Stimulated activated naive CD8-positive, alpha-beta T cell treated with anti-CD3 and anti-CD28 coated beads, Interleukin-15, Interleukin-2, amounts not matched to agents 100 ng/mL and 50 ng/mL, for 24 hours (primary cell): ENCODE measurements at regions not wholly inside any gene's neighbourhood (a gene's known extent, or its start where the extent isn't known, plus 50 kb on each side); places are given as distances from the start of the nearest gene placed in this dataset.
"Not testable (repeated sequence)": the region's sequence is repeated elsewhere in the genome, so short reads cannot be mapped to it uniquely, and the experiment has no call there.

Experiments
- H3K27ac Mint-ChIP-seq: one replicate; pipeline ENCODE4 v1.8.0; 2021; ENCODE audit warnings: mild to moderate bottlenecking, mixed read lengths
- H3K27me3 Mint-ChIP-seq: one replicate; pipeline ENCODE4 v1.8.0; 2021; ENCODE audit warnings: mixed read lengths
- H3K36me3 Mint-ChIP-seq: one replicate; pipeline ENCODE4 v1.8.0; 2021; ENCODE audit warnings: low read depth, mixed read lengths
- H3K4me1 Mint-ChIP-seq: one replicate; pipeline ENCODE4 v1.8.0; 2021; ENCODE audit warnings: low read depth, mixed read lengths
- H3K4me3 Mint-ChIP-seq: one replicate; pipeline ENCODE4 v1.8.0; 2021; ENCODE audit warnings: mild to moderate bottlenecking, mixed read lengths
- H3K9me3 Mint-ChIP-seq: one replicate; pipeline ENCODE4 v1.8.0; 2021; ENCODE audit warnings: mixed read lengths

GRCh38 chr4:27100713-27101112 lies 240.1 kb downstream of the STIM2 start:
- Mint-ChIP-seq H3K36me3 (no peaks in the 10 kb centered on the region), H3K27ac (no peak overlapping the region), H3K9me3 (no peaks in the 10 kb centered on the region), H3K27me3 (peaks cover 19% of the 10 kb centered on the region), H3K4me3 (no peak overlapping the region), H3K4me1 (no peaks in the 10 kb centered on the region)

- Mint-ChIP-seq H3K4me1 (no peaks in the 10 kb centered on the region), H3K27me3 (peaks cover 19% of the 10 kb centered on the region), H3K36me3 (no peaks in the 10 kb centered on the region), H3K9me3 (no peaks in the 10 kb centered on the region), H3K4me3 (no peak overlapping the region), H3K27ac (no peak overlapping the region)
These were observed 240.5 kb downstream of the STIM2 start for GRCh38 chr4:27101126-27101525.

GRCh38 chr4:27101561-27101960 lies 240.9 kb downstream of the STIM2 start:
- Mint-ChIP-seq H3K36me3 (no peaks in the 10 kb centered on the region), H3K9me3 (no peaks in the 10 kb centered on the region), H3K4me3 (no peak overlapping the region), H3K4me1 (no peaks in the 10 kb centered on the region), H3K27ac (no peak overlapping the region), H3K27me3 (peaks cover 19% of the 10 kb centered on the region)

- no peaks in the 10 kb centered on the region for H3K9me3 Mint-ChIP-seq
- H3K27me3 Mint-ChIP-seq: no peaks in the 10 kb centered on the region
- no peak overlapping the region for H3K4me3 Mint-ChIP-seq
- H3K4me1 Mint-ChIP-seq: no peaks in the 10 kb centered on the region
- no peak overlapping the region for H3K27ac Mint-ChIP-seq
- H3K36me3 Mint-ChIP-seq: no peaks in the 10 kb centered on the region
These were observed 251.0 kb downstream of the STIM2 start for GRCh38 chr4:27111627-27112026.

GRCh38 chr4:27112587-27112986 lies 251.9 kb downstream of the STIM2 start:
- no peaks in the 10 kb centered on the region for H3K27me3 Mint-ChIP-seq
- no peaks in the 10 kb centered on the region for H3K36me3 Mint-ChIP-seq
- no peak overlapping the region for H3K4me3 Mint-ChIP-seq
- H3K4me1 Mint-ChIP-seq: no peaks in the 10 kb centered on the region
- no peaks in the 10 kb centered on the region for H3K9me3 Mint-ChIP-seq
- H3K27ac Mint-ChIP-seq: no peak overlapping the region

GRCh38 chr4:27115221-27115620 lies 254.6 kb downstream of the STIM2 start:
- no peaks in the 10 kb centered on the region for H3K4me1 Mint-ChIP-seq
- H3K9me3 Mint-ChIP-seq: no peaks in the 10 kb centered on the region
- H3K36me3 Mint-ChIP-seq: no peaks in the 10 kb centered on the region
- H3K27ac Mint-ChIP-seq: no peak overlapping the region
- H3K4me3 Mint-ChIP-seq: no peak overlapping the region
- no peaks in the 10 kb centered on the region for H3K27me3 Mint-ChIP-seq

- H3K27me3 Mint-ChIP-seq: no peaks in the 10 kb centered on the region
- H3K4me1 Mint-ChIP-seq: no peaks in the 10 kb centered on the region
- H3K4me3 Mint-ChIP-seq: no peak overlapping the region
- H3K36me3 Mint-ChIP-seq: no peaks in the 10 kb centered on the region
- no peaks in the 10 kb centered on the region for H3K9me3 Mint-ChIP-seq
- no peak overlapping the region for H3K27ac Mint-ChIP-seq
These were observed 256.8 kb downstream of the STIM2 start for GRCh38 chr4:27117453-27117852.

- no peaks in the 10 kb centered on the region for H3K9me3 Mint-ChIP-seq
- H3K4me3 Mint-ChIP-seq: no peak overlapping the region
- H3K4me1 Mint-ChIP-seq: no peaks in the 10 kb centered on the region
- no peaks in the 10 kb centered on the region for H3K27me3 Mint-ChIP-seq
- H3K27ac Mint-ChIP-seq: no peak overlapping the region
- H3K36me3 Mint-ChIP-seq: no peaks in the 10 kb centered on the region
These were observed 258.6 kb downstream of the STIM2 start for GRCh38 chr4:27119239-27119638.

GRCh38 chr4:27121830-27122229 lies 261.2 kb downstream of the STIM2 start:
- Mint-ChIP-seq H3K9me3 (no peaks in the 10 kb centered on the region), H3K27me3 (no peaks in the 10 kb centered on the region), H3K27ac (no peak overlapping the region), H3K4me1 (no peaks in the 10 kb centered on the region), H3K4me3 (no peak overlapping the region), H3K36me3 (no peaks in the 10 kb centered on the region)

- Mint-ChIP-seq H3K4me1 (no peaks in the 10 kb centered on the region), H3K36me3 (no peaks in the 10 kb centered on the region), H3K27ac (no peak overlapping the region), H3K4me3 (no peak overlapping the region), H3K9me3 (no peaks in the 10 kb centered on the region), H3K27me3 (no peaks in the 10 kb centered on the region)
These were observed 262.6 kb downstream of the STIM2 start for GRCh38 chr4:27123123-27123768.

- H3K9me3 Mint-ChIP-seq: no peaks in the 10 kb centered on the region
- H3K4me1 Mint-ChIP-seq: no peaks in the 10 kb centered on the region
- no peak overlapping the region for H3K4me3 Mint-ChIP-seq
- H3K36me3 Mint-ChIP-seq: no peaks in the 10 kb centered on the region
- H3K27me3 Mint-ChIP-seq: peaks cover 3% of the 10 kb centered on the region
- no peak overlapping the region for H3K27ac Mint-ChIP-seq
These were observed 263.1 kb downstream of the STIM2 start for GRCh38 chr4:27123769-27124124.

GRCh38 chr4:27126895-27127294 lies 266.3 kb downstream of the STIM2 start:
- H3K4me1 Mint-ChIP-seq, H3K27ac Mint-ChIP-seq, H3K9me3 Mint-ChIP-seq, H3K4me3 Mint-ChIP-seq, H3K36me3 Mint-ChIP-seq, H3K27me3 Mint-ChIP-seq: not testable (repeated sequence)

GRCh38 chr4:27128443-27128842 lies 267.8 kb downstream of the STIM2 start:
- Mint-ChIP-seq H3K27me3 (peaks cover 7% of the 10 kb centered on the region), H3K27ac (no peak overlapping the region), H3K4me3 (no peak overlapping the region), H3K9me3 (peaks cover 3% of the 10 kb centered on the region), H3K4me1 (no peaks in the 10 kb centered on the region), H3K36me3 (no peaks in the 10 kb centered on the region)

GRCh38 chr4:27129871-27130366 lies 269.3 kb downstream of the STIM2 start:
- no peaks in the 10 kb centered on the region for H3K36me3 Mint-ChIP-seq

GRCh38 chr4:27132497-27132896 lies 271.9 kb downstream of the STIM2 start:
- Mint-ChIP-seq H3K27me3 (peaks cover 16% of the 10 kb centered on the region), H3K4me1 (no peaks in the 10 kb centered on the region), H3K27ac (no peak overlapping the region), H3K9me3 (peaks cover 11% of the 10 kb centered on the region), H3K36me3 (no peaks in the 10 kb centered on the region), H3K4me3 (no peak overlapping the region)

More at GRCh38 chr4:27129871-27130366, 269.3 kb downstream of the STIM2 start:
- Mint-ChIP-seq H3K4me3 (no peak overlapping the region), H3K9me3 (peaks cover 11% of the 10 kb centered on the region), H3K4me1 (no peaks in the 10 kb centered on the region), H3K27me3 (peaks cover 16% of the 10 kb centered on the region), H3K27ac (no peak overlapping the region)

GRCh38 chr4:27140486-27140885 lies 279.8 kb downstream of the STIM2 start:
- Mint-ChIP-seq H3K4me3 (no peak overlapping the region), H3K4me1 (no peaks in the 10 kb centered on the region), H3K27me3 (no peaks in the 10 kb centered on the region), H3K27ac (no peak overlapping the region), H3K36me3 (no peaks in the 10 kb centered on the region), H3K9me3 (no peaks in the 10 kb centered on the region)
